Gastrocnemius medialis (tissue), 4 donors: ENCODE measurements at regions not wholly inside any gene's neighbourhood (a gene's known extent, or its start where the extent isn't known, plus 50 kb on each side); places are given as distances from the start of the nearest gene placed in this dataset.

Experiments
- ATAC-seq, 2 donors: fragments of 150-250 bp; one replicate each; pipeline ENCODE4 v1.9.1; 2016
- DNase-seq, 2 donors: peaks; one replicate each; pipeline ENCODE4 v3.0.0-alpha.2; 2019
- H3K27ac ChIP-seq, 4 donors: fragments of 200-600 bp; sonication (generic); 1 replicate in 1 of 4; 2 replicates in 3 of 4; pipeline ENCODE4 v1.5.1; 2016 to 2018; ENCODE audit warnings: mild to moderate bottlenecking in 2 of 4, moderate library complexity in 1 of 4
- H3K27me3 ChIP-seq, 3 donors: fragments of 200-600 bp; sonication (generic) in 2 of 3; 1 replicate in 1 of 3; 2 replicates in 2 of 3; pipeline versions ENCODE4 v1.5.1 to v1.6.0; 2016 to 2019; ENCODE audit warnings: mild to moderate bottlenecking in 1 of 3, moderate library complexity in 1 of 3
- H3K36me3 ChIP-seq, 2 donors: fragments of 200-600 bp; sonication (generic) in 1 of 2; one replicate each; pipeline ENCODE4 v1.5.1; 2017 to 2018
- H3K4me1 ChIP-seq, 2 donors: fragments of 200-600 bp; sonication (generic) in 1 of 2; one replicate each; pipeline ENCODE4 v1.5.1; 2016 to 2017; ENCODE audit warnings: mild to moderate bottlenecking in 2 of 2
- H3K4me3 ChIP-seq, 4 donors: fragments of 200-600 bp; sonication (generic) in 3 of 4; 1 replicate in 1 of 4; 2 replicates in 3 of 4; pipeline ENCODE4 v1.5.1; 2016 to 2019; ENCODE audit warnings: mild to moderate bottlenecking in 2 of 4
- H3K9me3 ChIP-seq, 3 donors: fragments of 200-600 bp; sonication (generic) in 2 of 3; 1 replicate in 1 of 3; 2 replicates in 2 of 3; pipeline ENCODE4 v1.5.1; 2016 to 2019
- CTCF ChIP-seq, 5 experiments: fragments of 450-650 bp in 3 of 5; fragments of 200-600 bp in 2 of 5; sonication (generic) in 2 of 5; IDR thresholded peaks in 4 of 5; conservative IDR thresholded peaks in 1 of 5; 1 replicate in 4 of 5; 2 replicates in 1 of 5; pipeline ENCODE4 v1.5.1; 2016 to 2019; ENCODE audit warnings: antibody characterized with exemption in 5 of 5, mild to moderate bottlenecking in 3 of 5, moderate library complexity in 3 of 5
- POLR2A ChIP-seq, 2 donors: fragments of 450-650 bp; IDR thresholded peaks; one replicate each; pipeline ENCODE4 v1.6.1; 2017; ENCODE audit warnings: antibody characterized with exemption in 2 of 2, mild to moderate bottlenecking in 2 of 2, moderate library complexity in 2 of 2
- in situ Hi-C, 4 donors: fragments of 200-750 bp; cut with MboI; loops; one replicate each; pipeline versions ENCODE4 v1.15.0 to v1.8.0; 2017; ENCODE audit warnings: low sequenced_read_pairs in 4 of 4
- intact Hi-C: fragments of 100-400 bp; cut with DNase I; formaldehyde crosslinking; loops from one replicate; pipeline ENCODE4 v1.15.1; 2023; ENCODE audit warnings: low total_unique reads

- intact Hi-C loops (no loop called here), in situ Hi-C loops (no loop called here)
- peaks cover 5 to 16% of the 10 kb centered on the region in 2 donors for H3K4me1 ChIP-seq
- ATAC-seq (no peak), DNase-seq (no peak)
- H3K36me3 ChIP-seq: no peaks in the 10 kb centered on the region
- no peak overlapping the region for H3K4me3 ChIP-seq
- H3K27ac ChIP-seq: no peak overlapping the region
- H3K27me3 ChIP-seq: no peaks in the 10 kb centered on the region
- TF ChIP-seq POLR2A (IDR thresholded peaks at IDR 0.05) (no peak), CTCF (IDR thresholded peaks at IDR 0.05 in 4 of 5, conservative IDR thresholded peaks at IDR 0.05 in 1 of 5) (no peak)
- no peaks in the 10 kb centered on the region for H3K9me3 ChIP-seq
These were observed 120.2 kb upstream of the MARCKS start for GRCh38 chr6:113736978-113737377.

- TF ChIP-seq POLR2A (IDR thresholded peaks at IDR 0.05) (no peak), CTCF (IDR thresholded peaks at IDR 0.05 in 4 of 5, conservative IDR thresholded peaks at IDR 0.05 in 1 of 5) (no peak)
- ATAC-seq: no peak
- no peak overlapping the region for H3K4me3 ChIP-seq
- no peak for DNase-seq
- H3K36me3 ChIP-seq: no peaks in the 10 kb centered on the region
- no peak overlapping the region for H3K27ac ChIP-seq
- no peaks in the 10 kb centered on the region for H3K9me3 ChIP-seq
- H3K27me3 ChIP-seq: no peaks in the 10 kb centered on the region
- no peaks in the 10 kb centered on the region for H3K4me1 ChIP-seq
- intact Hi-C loops (no loop called here), in situ Hi-C loops (no loop called here)
These were observed 118.0 kb upstream of the MARCKS start for GRCh38 chr6:113739041-113739655.

GRCh38 chr6:113741651-113742050 lies 115.5 kb upstream of the MARCKS start:
- Histone ChIP-seq H3K4me1 (no peaks in the 10 kb centered on the region), H3K9me3 (no peaks in the 10 kb centered on the region), H3K27me3 (no peaks in the 10 kb centered on the region), H3K4me3 (no peak overlapping the region), H3K36me3 (no peaks in the 10 kb centered on the region), H3K27ac (no peak overlapping the region)
- intact Hi-C loops (no loop called here), in situ Hi-C loops (no loop called here)
- no peak for TF ChIP-seq CTCF (IDR thresholded peaks at IDR 0.05 in 4 of 5, conservative IDR thresholded peaks at IDR 0.05 in 1 of 5)
- no peak for TF ChIP-seq POLR2A (IDR thresholded peaks at IDR 0.05)
- ATAC-seq (no peak), DNase-seq (no peak)

GRCh38 chr6:113742342-113742741 lies 114.8 kb upstream of the MARCKS start:
- Histone ChIP-seq H3K4me1 (no peaks in the 10 kb centered on the region), H3K27me3 (no peaks in the 10 kb centered on the region), H3K27ac (no peak overlapping the region), H3K9me3 (no peaks in the 10 kb centered on the region), H3K4me3 (no peak overlapping the region), H3K36me3 (no peaks in the 10 kb centered on the region)
- DNase-seq (no peak), ATAC-seq (no peak)
- no peak for TF ChIP-seq CTCF (IDR thresholded peaks at IDR 0.05 in 4 of 5, conservative IDR thresholded peaks at IDR 0.05 in 1 of 5)
- no peak for TF ChIP-seq POLR2A (IDR thresholded peaks at IDR 0.05)
- intact Hi-C loops: no loop called here
- in situ Hi-C loops: no loop called here

- in situ Hi-C loops (no loop called here), intact Hi-C loops (no loop called here)
- no peak for TF ChIP-seq CTCF (IDR thresholded peaks at IDR 0.05 in 4 of 5, conservative IDR thresholded peaks at IDR 0.05 in 1 of 5)
- no peak for TF ChIP-seq POLR2A (IDR thresholded peaks at IDR 0.05)
- Histone ChIP-seq H3K36me3 (no peaks in the 10 kb centered on the region), H3K4me1 (no peaks in the 10 kb centered on the region), H3K4me3 (no peak overlapping the region), H3K9me3 (no peaks in the 10 kb centered on the region), H3K27ac (no peak overlapping the region), H3K27me3 (no peaks in the 10 kb centered on the region)
- ATAC-seq (no peak), DNase-seq (no peak)
These were observed 112.3 kb upstream of the MARCKS start for GRCh38 chr6:113744861-113745260.
